PC-9 (cell line): ENCODE measurements at regions not wholly inside any gene's neighbourhood (a gene's known extent, or its start where the extent isn't known, plus 50 kb on each side); places are given as distances from the start of the nearest gene placed in this dataset.

Experiments used
- BruUV-seq: library from RNA; stranded (reverse); fragments of 400-500 nt; replicated peaks from 2 replicates; lab custom pipeline; 2021; lab: Mats Ljungman, UMichigan
- CTCF ChIA-PET: fragments of 300-600 bp; sonication (Branson Sonifier 250); formaldehyde crosslinking; loops from one replicate; lab custom pipeline; 2022; ENCODE audit warnings: antibody characterized with exemption; lab: Charles Lee
- POLR2A ChIA-PET: fragments of 300-600 bp; sonication (Branson Sonifier 250); formaldehyde crosslinking; loops from one replicate; lab custom pipeline; 2022; ENCODE audit warnings: antibody characterized with exemption; ENCODE audit not compliant: unreplicated experiment; lab: Charles Lee
- DNase-seq, 2 experiments: peaks; one replicate each; pipeline versions ENCODE4 v3.0.0 to v3.0.0-alpha.2; 2015 to 2022; ENCODE audit warnings: mixed read lengths in 1 of 2
- H2AFZ ChIP-seq: fragments of 200-600 bp; sonication (generic); 2 replicates; pipeline ENCODE4 v1.8.1; 2017; ENCODE audit warnings: antibody characterized with exemption
- H3F3A ChIP-seq: fragments of 200-600 bp; sonication (generic); 2 replicates; pipeline ENCODE4 v1.8.1; 2017; ENCODE audit warnings: antibody characterized with exemption, mild to moderate bottlenecking, low read depth; ENCODE audit not compliant: insufficient read depth
- H3K27ac ChIP-seq: fragments of 200-600 bp; sonication (generic); 2 replicates; pipeline ENCODE4 v1.6.1; 2016; ENCODE audit warnings: mixed run types
- H3K27me3 ChIP-seq: fragments of 200-600 bp; sonication (generic); 2 replicates; pipeline ENCODE4 v1.6.1; 2016; ENCODE audit warnings: low read depth, mixed run types; ENCODE audit not compliant: insufficient read depth
- H3K36me3 ChIP-seq: fragments of 200-600 bp; sonication (generic); 2 replicates; pipeline ENCODE4 v1.6.1; 2016; ENCODE audit warnings: low read depth, mixed run types
- H3K4me1 ChIP-seq: fragments of 200-600 bp; sonication (generic); replicated peaks from 2 replicates; pipeline ENCODE4 v1.6.1; 2016; ENCODE audit warnings: mixed run types; ENCODE audit not compliant: insufficient read depth
- H3K4me2 ChIP-seq: fragments of 200-600 bp; sonication (generic); 2 replicates; pipeline ENCODE4 v1.6.1; 2017; ENCODE audit warnings: mixed run types
- H3K4me3 ChIP-seq: fragments of 200-600 bp; sonication (generic); 2 replicates; pipeline ENCODE4 v1.6.1; 2016; ENCODE audit warnings: mixed run types
- H3K79me2 ChIP-seq: fragments of 200-600 bp; sonication (generic); 2 replicates; pipeline ENCODE4 v1.6.1; 2017; ENCODE audit warnings: low read depth, mixed run types
- H3K9me2 ChIP-seq: fragments of 200-600 bp; sonication (generic); 2 replicates; pipeline ENCODE4 v1.8.1; 2017; ENCODE audit warnings: mild to moderate bottlenecking; ENCODE audit not compliant: insufficient read depth
- H3K9me3 ChIP-seq: fragments of 200-600 bp; sonication (generic); 2 replicates; pipeline ENCODE4 v1.8.1; 2016; ENCODE audit warnings: low read depth; ENCODE audit not compliant: insufficient read depth
- H4K20me1 ChIP-seq: fragments of 200-600 bp; sonication (generic); 2 replicates; pipeline ENCODE4 v1.8.1; 2017; ENCODE audit not compliant: insufficient read depth
- CTCF ChIP-seq: fragments of 200-600 bp; sonication (generic); conservative IDR thresholded peaks from 2 replicates; pipeline ENCODE4 v1.6.1; 2017; ENCODE audit warnings: mixed run types, antibody characterized with exemption, mild to moderate bottlenecking, moderate library complexity
- EZH2 ChIP-seq: fragments of 200-600 bp; sonication (generic); IDR thresholded peaks from 2 replicates; pipeline ENCODE4 v1.8.0; 2017; ENCODE audit warnings: antibody characterized with exemption, low read depth
- intact Hi-C: fragments of 100-400 bp; cut with micrococcal nuclease; formaldehyde crosslinking; loops from one replicate; pipeline ENCODE4 v1.10.0; 2022; ENCODE audit not compliant: unreplicated experiment

GRCh38 chr2:226183550-226183949 lies 616.1 kb downstream of the IRS1 start:
- no TSS peak for BruUV-seq
- TF ChIP-seq CTCF: no peak
- no peak for DNase-seq
- POLR2A ChIA-PET: interaction anchor here (0.5 kb wide), 1 partner anchor 301 kb away, joined by 4 read pairs; no protein-coding TSS in a partner anchor
- Histone ChIP-seq H3K27ac (no peak overlapping the region), H3K27me3 (no peaks in the 10 kb centered on the region), H3K4me1 (peaks cover 19% of the 10 kb centered on the region), H4K20me1 (no peaks in the 10 kb centered on the region), H3K36me3 (no peaks in the 10 kb centered on the region), H3K79me2 (no peaks in the 10 kb centered on the region), H3K9me2 (no peaks in the 10 kb centered on the region), H2AFZ (no peak overlapping the region), H3K4me3 (no peak overlapping the region), H3K9me3 (peaks cover 23% of the 10 kb centered on the region; the same call in 1 of the 2 replicates), H3K4me2 (no peak overlapping the region), H3F3A (0 out of 2 replicates have a peak, but pooled peaks cover 5% of the 10 kb centered on the region)
- CTCF ChIA-PET: no interaction called here
- intact Hi-C loops: no loop called here

DNA sequence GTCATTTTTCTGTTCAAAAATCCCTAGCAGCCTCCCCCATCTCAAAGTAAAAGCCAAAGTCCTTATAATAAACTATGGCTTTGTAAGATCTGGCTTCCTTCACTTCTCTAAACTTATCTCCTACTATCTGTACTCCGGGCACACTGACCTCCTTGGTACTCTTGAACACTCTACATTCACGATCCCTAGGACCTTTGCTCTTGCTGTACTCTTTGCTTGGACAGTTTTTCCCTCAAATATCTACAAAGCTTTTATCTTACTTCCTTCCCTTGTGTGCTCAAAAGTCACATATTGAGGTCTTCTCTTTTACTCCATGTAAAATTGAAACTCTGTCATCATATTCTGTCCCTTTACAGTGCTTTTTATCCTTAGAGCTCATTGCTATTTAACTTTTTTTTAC lies 616.6 kb downstream of the IRS1 start:
- H3K9me3 ChIP-seq: peaks cover 28% of the 10 kb centered on the region; the same call in 1 of the 2 replicates
- no peak overlapping the region for H3K4me2 ChIP-seq
- intact Hi-C loops: no loop called here
- TF ChIP-seq EZH2 (no peak), CTCF (no peak)
- H3K9me2 ChIP-seq: no peaks in the 10 kb centered on the region
- H3K27ac ChIP-seq: no peak overlapping the region
- POLR2A ChIA-PET: no interaction called here
- H3K4me3 ChIP-seq: no peak overlapping the region
- H4K20me1 ChIP-seq: no peaks in the 10 kb centered on the region
- no peak overlapping the region for H2AFZ ChIP-seq
- BruUV-seq: no TSS peak
- CTCF ChIA-PET: no interaction called here
- H3F3A ChIP-seq: 0 out of 2 replicates have a peak, but pooled peaks cover 5% of the 10 kb centered on the region
- H3K4me1 ChIP-seq: peaks cover 19% of the 10 kb centered on the region
- no peaks in the 10 kb centered on the region for H3K36me3 ChIP-seq
- no peaks in the 10 kb centered on the region for H3K79me2 ChIP-seq
- H3K27me3 ChIP-seq: no peaks in the 10 kb centered on the region
- DNase-seq: no peak

- H3K4me3 ChIP-seq: no peak overlapping the region
- CTCF ChIA-PET: no interaction called here
- peaks cover 19% of the 10 kb centered on the region for H3K4me1 ChIP-seq
- H4K20me1 ChIP-seq: no peaks in the 10 kb centered on the region
- no peaks in the 10 kb centered on the region for H3K9me2 ChIP-seq
- no peaks in the 10 kb centered on the region for H3K36me3 ChIP-seq
- H3K4me2 ChIP-seq: no peak overlapping the region
- H2AFZ ChIP-seq: no peak overlapping the region
- H3K9me3 ChIP-seq: peaks cover 39% of the 10 kb centered on the region
- no peaks in the 10 kb centered on the region for H3K79me2 ChIP-seq
- no peaks in the 10 kb centered on the region for H3K27me3 ChIP-seq
- no peak for DNase-seq
- POLR2A ChIA-PET: no interaction called here
- H3F3A ChIP-seq: 0 out of 2 replicates have a peak, but pooled peaks cover 5% of the 10 kb centered on the region
- no peak overlapping the region for H3K27ac ChIP-seq
- BruUV-seq: no TSS peak
- TF ChIP-seq EZH2: no peak
- no peak for TF ChIP-seq CTCF
- intact Hi-C loops: no loop called here
These were observed 617.7 kb downstream of the IRS1 start for GRCh38 chr2:226181909-226182308.
